OCI-LY1 (cell line): ENCODE measurements at regions not wholly inside any gene's neighbourhood (a gene's known extent, or its start where the extent isn't known, plus 50 kb on each side); places are given as distances from the start of the nearest gene placed in this dataset.

Experiments used
- CTCF ChIP-seq: fragments of 200-600 bp; sonication (generic), shearing (Covaris generic); IDR thresholded peaks from 2 replicates; pipeline ENCODE4 v1.5.1; 2017; ENCODE audit warnings: mild to moderate bottlenecking, antibody characterized with exemption, low read length, moderate library complexity, mixed read lengths
- EZH2 ChIP-seq: fragments of 200-600 bp; sonication (generic), shearing (Covaris generic); IDR thresholded peaks from 2 replicates; pipeline ENCODE4 v1.8.0; 2017; ENCODE audit warnings: borderline replicate concordance, mixed run types, mild to moderate bottlenecking, antibody characterized with exemption, low read length, moderate library complexity, mixed read lengths

GRCh38 chr10:29811751-29812427 lies 177.1 kb upstream of the SVIL start:
- TF ChIP-seq EZH2 (no peak), CTCF (no peak)
